Medulla oblongata (tissue), 1 donor: ENCODE measurements at regions not wholly inside any gene's neighbourhood (a gene's known extent, or its start where the extent isn't known, plus 50 kb on each side); places are given as distances from the start of the nearest gene placed in this dataset.

Experiments
- DNase-seq: peaks from one replicate; pipeline ENCODE4 v3.0.0-alpha.2; 2015; ENCODE audit errors: extremely low spot score

DNA sequence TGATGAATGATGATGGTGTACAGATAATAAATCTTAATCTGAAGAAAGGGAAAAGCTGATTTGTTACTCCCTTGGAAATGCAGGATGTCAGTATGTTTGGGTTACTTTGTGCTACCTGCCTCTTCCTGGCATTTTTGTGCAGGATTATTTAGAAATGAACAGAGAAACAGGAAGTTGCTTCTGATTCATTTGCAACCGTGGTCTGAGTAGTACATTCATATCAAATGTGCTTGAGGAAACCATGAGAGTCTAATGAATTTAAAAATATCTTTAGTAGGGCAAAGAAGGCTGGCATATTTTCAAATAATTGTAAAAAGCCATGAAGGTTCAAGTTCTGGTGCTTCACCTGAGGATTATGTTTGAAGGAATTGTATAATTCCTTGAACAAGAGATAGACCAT is 391.6 kb downstream of the TMEM161B start:
- DNase-seq = no peak

GRCh38 chr5:87876616-87877015 is 392.0 kb downstream of the TMEM161B start:
- no peak for DNase-seq

DNA sequence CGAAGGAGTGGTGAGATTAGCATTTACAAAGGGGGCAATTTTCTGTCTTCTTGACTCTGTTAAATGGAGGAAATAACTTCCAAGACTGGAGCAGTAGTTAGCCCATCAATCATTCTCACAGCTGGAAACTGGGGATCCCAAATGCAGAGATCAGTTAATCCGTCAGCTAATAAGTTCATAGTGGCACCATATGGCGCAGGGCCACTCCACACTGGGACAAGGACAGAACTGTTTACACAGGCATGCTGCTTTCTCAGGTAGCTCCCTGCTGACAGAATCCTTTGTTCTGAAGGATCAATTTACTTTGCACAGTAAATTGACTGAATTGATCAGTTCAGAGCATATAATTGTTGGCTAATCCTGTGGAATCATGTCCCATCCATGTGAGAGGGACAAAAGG is 395.7 kb downstream of the TMEM161B start:
- no peak for DNase-seq

DNA sequence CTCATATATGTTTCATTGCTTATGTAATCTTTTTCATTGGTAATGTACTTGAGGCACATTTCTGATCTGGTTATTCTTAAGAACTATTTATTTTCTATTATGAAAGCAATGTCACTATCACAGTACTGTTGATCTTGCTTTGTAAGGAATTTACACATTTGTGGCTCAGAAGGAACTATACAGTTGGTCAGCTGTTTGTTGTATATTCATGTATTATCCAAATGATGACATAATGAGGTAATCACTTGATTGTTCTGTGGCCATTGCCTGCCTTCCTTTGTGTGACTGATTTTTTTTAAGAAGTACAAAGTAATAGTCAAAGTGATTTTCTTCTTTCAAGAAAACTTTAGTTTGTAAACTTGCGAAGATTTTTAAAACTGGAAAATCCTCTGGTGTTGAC is 399.9 kb downstream of the TMEM161B start:
- no peak for DNase-seq

GRCh38 chr5:87867281-87867680 is 401.4 kb downstream of the TMEM161B start:
- no peak for DNase-seq

DNA sequence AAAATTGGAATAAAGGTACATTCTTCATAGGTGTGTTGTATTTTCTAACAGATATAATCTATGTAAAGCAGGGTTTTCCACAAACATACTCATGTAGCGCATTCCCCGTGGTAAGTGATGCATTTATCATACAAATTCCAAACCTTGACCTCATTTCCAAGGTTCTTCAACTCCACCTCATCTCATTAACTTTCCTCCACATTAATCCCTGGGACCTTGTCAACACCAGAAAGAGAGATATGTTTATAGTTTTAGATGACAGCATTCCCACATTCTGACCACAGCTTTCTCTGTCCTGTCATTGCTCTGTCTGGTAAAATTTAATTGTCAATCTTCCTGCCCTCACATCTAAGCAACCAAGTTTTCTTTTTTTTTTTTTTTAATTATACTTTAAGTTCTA is 415.1 kb downstream of the TMEM161B start:
- DNase-seq = no peak

DNA sequence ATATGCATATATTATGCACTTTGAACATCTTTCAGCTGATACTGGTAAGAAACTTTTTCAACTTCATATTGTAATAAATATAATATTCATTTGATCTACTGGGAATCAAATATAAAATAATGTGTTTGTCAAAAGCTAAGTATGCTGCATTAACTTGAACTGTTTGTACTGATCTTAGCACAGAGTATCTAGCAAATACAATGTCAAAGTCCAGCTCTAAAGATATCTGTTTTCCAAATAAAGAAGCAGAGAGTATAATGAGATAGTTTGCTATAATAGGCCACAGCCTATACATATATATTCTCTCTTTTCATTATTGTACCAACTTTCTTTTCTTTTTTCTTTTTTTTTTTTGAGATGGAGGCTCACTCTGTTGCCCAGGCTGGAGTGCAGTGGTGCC is 417.0 kb downstream of the TMEM161B start:
- DNase-seq = no peak

DNA sequence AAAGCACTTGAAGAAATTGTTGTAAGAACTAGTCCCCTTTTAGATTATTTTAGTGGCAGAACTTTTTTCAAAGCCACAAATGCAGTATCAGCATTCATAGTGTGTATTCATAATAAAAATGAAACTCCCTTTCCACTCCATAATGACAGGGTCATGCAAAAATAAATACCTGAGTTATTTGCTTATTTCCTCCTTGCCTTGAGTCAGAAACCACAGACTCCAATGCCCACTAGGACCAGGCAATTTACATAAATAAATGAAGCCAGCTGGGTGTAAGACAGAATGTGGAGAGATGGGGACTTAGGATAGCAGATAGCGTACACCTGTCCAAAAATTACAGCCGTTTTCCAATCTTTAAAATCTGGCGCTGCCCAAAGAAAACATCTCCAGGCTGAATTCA is 417.8 kb downstream of the TMEM161B start:
- DNase-seq = no peak

- DNase-seq = no peak
These were observed 422.9 kb downstream of the TMEM161B start for GRCh38 chr5:87845734-87846133.

GRCh38 chr5:87844866-87845265 is 423.8 kb downstream of the TMEM161B start:
- no peak for DNase-seq

DNA sequence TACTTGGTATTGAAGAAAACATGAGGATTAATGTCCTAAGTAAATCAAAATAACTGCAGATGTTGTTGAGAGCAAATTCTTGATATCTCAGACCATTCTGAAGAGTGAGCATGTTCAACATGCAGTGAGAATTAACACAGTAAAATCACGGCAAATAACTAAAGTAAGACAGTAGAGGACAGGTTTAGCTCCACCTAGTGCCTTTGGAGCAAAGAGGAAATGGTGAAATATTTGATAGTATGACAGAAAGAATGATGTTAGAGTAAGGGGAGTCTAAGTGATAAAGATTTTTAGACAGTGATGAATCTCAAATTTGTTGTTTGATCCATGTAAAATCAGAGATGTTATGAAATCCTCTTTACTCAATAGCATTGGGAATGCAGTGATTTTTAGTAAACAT is 424.2 kb downstream of the TMEM161B start:
- DNase-seq = no peak

DNA sequence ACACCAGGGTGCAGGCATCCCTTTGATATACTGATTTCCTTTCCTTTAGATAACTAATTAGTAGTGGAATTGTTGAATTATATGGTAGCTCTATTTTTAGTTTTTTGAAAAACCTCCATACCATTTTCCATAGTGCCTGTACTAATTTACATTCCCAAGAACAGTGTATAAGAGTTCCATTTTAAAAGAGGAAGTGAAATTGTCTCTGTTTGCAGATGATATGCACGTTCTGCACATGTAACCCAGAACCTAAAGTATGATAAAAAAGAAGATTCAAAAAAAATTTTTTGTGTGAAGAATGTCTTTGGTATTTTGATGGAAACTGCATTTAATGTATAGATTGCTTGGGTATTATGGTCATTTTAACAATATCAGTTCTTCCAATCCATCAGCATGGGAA is 424.0 kb upstream of the CCNH start:
- no peak for DNase-seq

GRCh38 chr5:87831499-87831898 is 418.8 kb upstream of the CCNH start:
- no peak for DNase-seq

DNA sequence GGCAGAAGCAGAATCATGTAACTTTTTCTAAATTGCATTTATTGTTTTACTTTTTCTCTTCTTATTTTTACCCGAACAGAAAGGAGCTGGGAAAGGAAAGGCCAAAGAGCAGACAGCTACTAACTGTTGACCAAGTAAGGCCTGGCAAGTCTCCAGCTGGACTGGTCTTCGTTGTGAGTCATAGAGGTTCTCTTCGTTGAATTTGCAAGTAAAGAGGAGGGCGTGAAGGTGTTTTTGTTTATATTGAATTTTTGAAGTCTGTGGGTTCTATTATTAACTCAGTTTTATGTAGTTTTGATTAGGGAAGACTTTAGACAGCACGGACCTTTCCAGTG is 416.5 kb upstream of the CCNH start:
- DNase-seq = peak; percentile 11

DNA sequence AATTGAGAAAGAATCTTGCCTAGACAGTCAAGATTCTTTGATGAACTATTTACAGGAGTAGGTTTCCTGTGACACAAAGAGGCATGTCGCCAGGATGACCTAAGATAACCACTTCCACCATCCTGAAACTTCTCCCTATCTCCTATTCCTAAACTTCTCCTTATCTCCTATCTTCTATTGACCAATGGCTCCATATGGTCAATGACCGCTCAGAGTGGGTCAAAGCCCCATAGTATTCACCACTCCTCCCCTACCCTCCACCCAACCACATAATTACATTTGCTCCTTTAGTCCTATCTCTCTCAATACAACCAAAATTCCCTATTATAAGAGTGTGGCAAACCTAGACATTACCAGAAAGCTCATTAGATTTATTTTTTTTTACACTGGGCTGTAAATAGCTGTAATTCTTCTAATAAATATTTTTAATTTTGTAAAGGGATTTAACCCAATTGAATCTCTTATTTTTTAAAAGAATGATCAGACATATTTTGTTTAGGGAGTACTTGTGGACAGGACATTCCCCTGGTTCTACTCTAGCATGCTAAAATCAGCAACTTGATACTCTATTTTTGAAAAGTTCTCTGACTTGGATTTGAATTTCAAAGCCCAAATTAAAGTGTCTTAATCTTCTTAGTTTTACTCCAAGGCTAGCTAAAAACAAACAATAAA is 416.0 kb upstream of the CCNH start:
- no peak for DNase-seq

DNA sequence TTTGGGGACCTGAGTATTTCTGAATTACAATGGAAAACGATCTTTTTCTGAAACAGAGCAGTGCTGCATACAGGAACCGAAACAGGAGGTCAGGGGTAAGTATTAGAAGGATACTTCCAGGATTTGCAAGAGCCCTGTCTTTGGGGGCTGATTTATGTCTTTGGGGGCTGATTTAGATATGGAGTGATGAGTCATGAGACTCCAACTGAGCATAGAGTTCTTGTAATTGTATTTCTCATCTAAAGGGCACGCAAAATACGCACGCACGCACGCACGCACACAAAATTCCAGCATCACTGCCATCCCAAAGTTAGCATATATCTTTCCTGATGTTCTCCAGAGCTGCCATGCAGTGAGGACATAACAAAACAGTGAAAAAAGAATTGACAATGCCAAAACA is 414.8 kb upstream of the CCNH start:
- DNase-seq = no peak

GRCh38 chr5:87826507-87826906 is 413.8 kb upstream of the CCNH start:
- DNase-seq = no peak

DNA sequence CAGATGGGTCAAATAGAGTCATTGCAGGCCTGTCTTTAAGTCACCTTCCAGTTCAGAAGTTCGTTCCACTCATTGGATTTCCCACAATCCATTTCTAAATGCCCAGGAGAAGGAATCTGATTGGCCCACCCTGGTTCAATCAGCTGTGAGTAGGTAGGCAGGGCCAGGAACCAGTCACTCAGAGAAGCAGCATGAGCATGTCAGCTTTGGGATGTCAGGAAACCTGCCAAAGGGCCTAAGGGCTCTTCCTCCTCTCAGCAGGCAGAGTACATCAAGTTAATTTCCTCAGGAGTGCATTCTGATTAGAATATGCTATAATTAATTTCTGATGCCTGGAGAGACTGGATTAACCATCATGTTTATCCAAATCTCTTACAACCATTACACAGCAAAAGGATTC is 412.9 kb upstream of the CCNH start:
- no peak for DNase-seq

DNA sequence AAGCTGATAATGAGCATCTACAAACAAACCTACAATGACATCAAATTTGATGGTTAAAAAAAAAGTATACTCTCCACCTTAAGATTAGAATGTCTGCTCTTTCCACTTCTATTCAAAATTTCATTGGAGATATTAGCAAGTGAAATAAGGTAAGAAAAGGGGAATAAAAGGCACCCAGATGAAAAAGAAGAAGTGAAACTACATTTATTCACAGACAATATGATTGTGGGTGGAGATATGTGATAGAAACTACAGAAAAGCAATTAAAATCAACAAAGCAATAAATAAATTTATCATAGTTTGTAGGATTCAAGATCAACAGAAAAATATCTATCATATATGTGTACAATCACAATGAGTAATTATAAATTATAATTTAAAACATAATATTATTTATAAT is 395.1 kb upstream of the CCNH start:
- DNase-seq = no peak

GRCh38 chr5:87803352-87803751 is 390.6 kb upstream of the CCNH start:
- DNase-seq = no peak

- no peak for DNase-seq
These were observed 379.1 kb upstream of the CCNH start for GRCh38 chr5:87791869-87792268.

GRCh38 chr5:87788416-87788815 is 375.7 kb upstream of the CCNH start:
- DNase-seq = no peak

GRCh38 chr5:87787625-87788256 is 375.0 kb upstream of the CCNH start:
- no peak for DNase-seq

GRCh38 chr5:87787086-87787485 is 374.4 kb upstream of the CCNH start:
- no peak for DNase-seq
